Natural killer cell (primary cell): ENCODE measurements at regions not wholly inside any gene's neighbourhood (a gene's known extent, or its start where the extent isn't known, plus 50 kb on each side); places are given as distances from the start of the nearest gene placed in this dataset.

Source experiments
- ATAC-seq, 3 donors: fragments of 150-1000 bp in 2 of 3; fragments of 200-7000 bp in 1 of 3; cut with Tn5 transposase; 1 replicate in 1 of 3; 2 replicates in 2 of 3; pipeline ENCODE4 v1.10.0; 2021; ENCODE audit warnings: mild to moderate bottlenecking in 2 of 3, moderate library complexity in 2 of 3
- DNase-seq, 2 donors: peaks; one replicate each; pipeline versions ENCODE4 v3.0.0 to v3.0.0-alpha.2; 2013 to 2021; ENCODE audit warnings: mixed read lengths in 1 of 2
- H3K27ac ChIP-seq: one replicate; pipeline ENCODE4 v1.5.1; 2013; ENCODE audit warnings: mild to moderate bottlenecking, low read length
- H3K27me3 ChIP-seq: one replicate; pipeline ENCODE4 v1.6.1; 2013; ENCODE audit warnings: low read length; ENCODE audit not compliant: control insufficient read depth, insufficient read depth
- H3K36me3 ChIP-seq: one replicate; pipeline ENCODE4 v1.6.1; 2013; ENCODE audit warnings: low read length; ENCODE audit not compliant: control insufficient read depth, insufficient read depth
- H3K4me1 ChIP-seq: one replicate; pipeline ENCODE4 v1.6.1; 2013; ENCODE audit warnings: low read length; ENCODE audit not compliant: control insufficient read depth, insufficient read depth
- H3K4me3 ChIP-seq: one replicate; pipeline ENCODE4 v1.5.1; 2013; ENCODE audit warnings: low read length
- H3K9me3 ChIP-seq: one replicate; pipeline ENCODE4 v1.6.1; 2013; ENCODE audit warnings: low read length; ENCODE audit not compliant: control insufficient read depth, insufficient read depth
- H3K27ac Mint-ChIP-seq, 2 donors: one replicate each; pipeline ENCODE4 v1.8.0; 2022; ENCODE audit warnings: mild to moderate bottlenecking in 2 of 2, mixed read lengths in 2 of 2, moderate library complexity in 1 of 2
- H3K27me3 Mint-ChIP-seq, 2 donors: one replicate each; pipeline ENCODE4 v1.8.0; 2022; ENCODE audit warnings: low read depth in 2 of 2, mixed read lengths in 2 of 2
- H3K36me3 Mint-ChIP-seq: one replicate; pipeline ENCODE4 v1.8.0; 2022; ENCODE audit warnings: mixed read lengths
- H3K4me1 Mint-ChIP-seq, 2 donors: one replicate each; pipeline ENCODE4 v1.8.0; 2022; ENCODE audit warnings: mixed read lengths in 2 of 2
- H3K4me3 Mint-ChIP-seq: one replicate; pipeline ENCODE4 v1.8.0; 2022; ENCODE audit warnings: mild to moderate bottlenecking, moderate library complexity, mixed read lengths
- H3K9me3 Mint-ChIP-seq, 2 donors: one replicate each; pipeline ENCODE4 v1.8.0; 2022; ENCODE audit warnings: mixed read lengths in 2 of 2
- CTCF ChIP-seq: fragments of 200-600 bp; IDR thresholded peaks from one replicate; pipeline ENCODE4 v1.8.0; 2022; ENCODE audit warnings: antibody characterized with exemption
- WGBS: methylation state at CpG from one replicate; pipeline ENCODE4 v1.1.7; 2013; ENCODE audit warnings: missing lambda C conversion rate; ENCODE audit not compliant: insufficient coverage; 5-methylcytosine and 5-hydroxymethylcytosine counted together
- intact Hi-C: fragments of 100-400 bp; cut with micrococcal nuclease; formaldehyde crosslinking; loops from one replicate; pipeline ENCODE4 v1.14.2; 2022

- H3K4me1 Mint-ChIP-seq: peaks cover 0 to 5% of the 10 kb centered on the region in 2 donors
- H3K4me3 Mint-ChIP-seq: no peak overlapping the region
- no peak overlapping the region for H3K4me3 ChIP-seq
- DNase-seq: peak in 1 of 2 donors; percentile 12
- no peaks in the 10 kb centered on the region for H3K9me3 ChIP-seq
- H3K27ac Mint-ChIP-seq: no peak overlapping the region
- H3K9me3 Mint-ChIP-seq: no peaks in the 10 kb centered on the region
- H3K27me3 ChIP-seq: no peaks in the 10 kb centered on the region
- WGBS: 75% methylated on average over 7 of the region's 7 CpGs
- no peaks in the 10 kb centered on the region for H3K36me3 ChIP-seq
- TF ChIP-seq CTCF: no peak
- ATAC-seq: peak in 1 of 3 donors; percentile 10
- intact Hi-C loops: no loop called here
- H3K27me3 Mint-ChIP-seq: peaks cover 0 to 17% of the 10 kb centered on the region in 2 donors
- no peak overlapping the region for H3K27ac ChIP-seq
- no peaks in the 10 kb centered on the region for H3K36me3 Mint-ChIP-seq
- H3K4me1 ChIP-seq: no peaks in the 10 kb centered on the region
Observed at GRCh38 chr5:68122439-68123328, 92.9 kb upstream of the PIK3R1 start.

GRCh38 chr5:68116868-68117411, 98.6 kb upstream of the PIK3R1 start:
- intact Hi-C loops: no loop called here
- no peak overlapping the region for H3K4me3 Mint-ChIP-seq
- H3K27me3 ChIP-seq: no peaks in the 10 kb centered on the region
- DNase-seq (no peak), ATAC-seq (no peak)
- no peaks in the 10 kb centered on the region for H3K36me3 Mint-ChIP-seq
- no peak overlapping the region for H3K27ac Mint-ChIP-seq
- H3K27ac ChIP-seq: no peak overlapping the region
- H3K9me3 Mint-ChIP-seq: no peaks in the 10 kb centered on the region
- no peak overlapping the region for H3K4me3 ChIP-seq
- H3K4me1 ChIP-seq: no peaks in the 10 kb centered on the region
- no peaks in the 10 kb centered on the region for H3K9me3 ChIP-seq
- no peak for TF ChIP-seq CTCF
- H3K4me1 Mint-ChIP-seq: peaks cover 0 to 5% of the 10 kb centered on the region in 2 donors
- no peaks in the 10 kb centered on the region for H3K36me3 ChIP-seq
- H3K27me3 Mint-ChIP-seq: peaks cover 3 to 16% of the 10 kb centered on the region in 2 donors
- WGBS: 94% methylated on average over 2 of the region's 2 CpGs

- Histone ChIP-seq H3K4me3 (no peak overlapping the region), H3K9me3 (no peaks in the 10 kb centered on the region), H3K36me3 (no peaks in the 10 kb centered on the region), H3K4me1 (no peaks in the 10 kb centered on the region), H3K27me3 (no peaks in the 10 kb centered on the region), H3K27ac (no peak overlapping the region)
- 70% methylated on average over 2 of the region's 2 CpGs for WGBS
- Mint-ChIP-seq H3K27ac (no peak overlapping the region), H3K36me3 (no peaks in the 10 kb centered on the region), H3K27me3 (peaks cover 3 to 16% of the 10 kb centered on the region in 2 donors), H3K4me1 (peaks cover 0 to 5% of the 10 kb centered on the region in 2 donors), H3K4me3 (no peak overlapping the region), H3K9me3 (no peaks in the 10 kb centered on the region)
- TF ChIP-seq CTCF: no peak
- ATAC-seq (no peak), DNase-seq (no peak)
- intact Hi-C loops: no loop called here
Observed at GRCh38 chr5:68116408-68116807, 99.1 kb upstream of the PIK3R1 start.
